ENCODE measurements at regions not wholly inside any gene's neighbourhood (a gene's known extent, or its start where the extent isn't known, plus 50 kb on each side); places are given as distances from the start of the nearest gene placed in this dataset.

- no peak for DNase-seq (ENCODE audit: low read depth in 2 of 2, low spot score in 1 of 2)
Observed at GRCh38 chr17:51486091-51486490, 225.7 kb downstream of the UTP18 start.

- no peak for DNase-seq (ENCODE audit: low read depth in 2 of 2, low spot score in 1 of 2)
Observed at GRCh38 chr17:51486885-51487520, 226.7 kb downstream of the UTP18 start.

- DNase-seq (ENCODE audit: low read depth in 2 of 2, low spot score in 1 of 2): no peak
Observed at GRCh38 chr17:51487947-51488346, 227.6 kb downstream of the UTP18 start.

GRCh38 chr17:51491416-51491815 lies 231.1 kb downstream of the UTP18 start:
- DNase-seq (ENCODE audit: low read depth in 2 of 2, low spot score in 1 of 2): no peak

GRCh38 chr17:51493206-51493605 lies 232.9 kb downstream of the UTP18 start:
- no peak for DNase-seq (ENCODE audit: low read depth in 2 of 2, low spot score in 1 of 2)

- DNase-seq (ENCODE audit: low read depth in 2 of 2, low spot score in 1 of 2): no peak
Observed at GRCh38 chr17:51496378-51496777, 236.0 kb downstream of the UTP18 start.

- DNase-seq (ENCODE audit: low read depth in 2 of 2, low spot score in 1 of 2): no peak
Observed at GRCh38 chr17:51499897-51500296, 239.6 kb downstream of the UTP18 start.

GRCh38 chr17:51500454-51500853 lies 240.1 kb downstream of the UTP18 start:
- DNase-seq (ENCODE audit: low read depth in 2 of 2, low spot score in 1 of 2): no peak

GRCh38 chr17:51505450-51505849 lies 245.1 kb downstream of the UTP18 start:
- no peak for DNase-seq (ENCODE audit: low read depth in 2 of 2, low spot score in 1 of 2)

GRCh38 chr17:51507444-51507843 lies 247.1 kb downstream of the UTP18 start:
- no peak for DNase-seq (ENCODE audit: low read depth in 2 of 2, low spot score in 1 of 2)

- DNase-seq (ENCODE audit: low read depth in 2 of 2, low spot score in 1 of 2): no peak
Observed at GRCh38 chr17:51508048-51508447, 247.7 kb downstream of the UTP18 start.

GRCh38 chr17:51510940-51511339 lies 250.6 kb downstream of the UTP18 start:
- DNase-seq (ENCODE audit: low read depth in 2 of 2, low spot score in 1 of 2): no peak

GRCh38 chr17:51512220-51512907 lies 252.0 kb downstream of the UTP18 start:
- no peak for DNase-seq (ENCODE audit: low read depth in 2 of 2, low spot score in 1 of 2)

GRCh38 chr17:51516924-51517323 lies 256.6 kb downstream of the UTP18 start:
- no peak for DNase-seq (ENCODE audit: low read depth in 2 of 2, low spot score in 1 of 2)

GRCh38 chr17:51524524-51524923 lies 264.2 kb downstream of the UTP18 start:
- no peak for DNase-seq (ENCODE audit: low read depth in 2 of 2, low spot score in 1 of 2)

- DNase-seq (ENCODE audit: low read depth in 2 of 2, low spot score in 1 of 2): no peak
Observed at GRCh38 chr17:51526507-51526906, 266.2 kb downstream of the UTP18 start.

- no peak for DNase-seq (ENCODE audit: low read depth in 2 of 2, low spot score in 1 of 2)
Observed at GRCh38 chr17:51527225-51527982, 267.1 kb downstream of the UTP18 start.

- no peak for DNase-seq (ENCODE audit: low read depth in 2 of 2, low spot score in 1 of 2)
Observed at GRCh38 chr17:51528111-51528510, 267.8 kb downstream of the UTP18 start.

- no peak for DNase-seq (ENCODE audit: low read depth in 2 of 2, low spot score in 1 of 2)
Observed at GRCh38 chr17:51533219-51533618, 272.9 kb downstream of the UTP18 start.

GRCh38 chr17:51533821-51534220 lies 273.5 kb downstream of the UTP18 start:
- DNase-seq (ENCODE audit: low read depth in 2 of 2, low spot score in 1 of 2): no peak

- DNase-seq (ENCODE audit: low read depth in 2 of 2, low spot score in 1 of 2): no peak
Observed at GRCh38 chr17:51536627-51537026, 276.3 kb downstream of the UTP18 start.

GRCh38 chr17:51537996-51538550 lies 277.7 kb downstream of the UTP18 start:
- DNase-seq (ENCODE audit: low read depth in 2 of 2, low spot score in 1 of 2): no peak

All from stimulated activated CD8-positive, alpha-beta memory T cell treated with anti-CD3 and anti-CD28 coated beads, Interleukin-4, amount 100 ng/mL, for 1 hour (primary cell).